GM21825 (cell line): ENCODE measurements at regions not wholly inside any gene's neighbourhood (a gene's known extent, or its start where the extent isn't known, plus 50 kb on each side); places are given as distances from the start of the nearest gene placed in this dataset.

Source experiments
- ATAC-seq: cut with Tn5 transposase; IDR thresholded peaks from one replicate; pipeline ENCODE4 v1.9.1; 2021; ENCODE audit warnings: mild to moderate bottlenecking, moderate library complexity; ENCODE audit not compliant: unreplicated experiment

DNA sequence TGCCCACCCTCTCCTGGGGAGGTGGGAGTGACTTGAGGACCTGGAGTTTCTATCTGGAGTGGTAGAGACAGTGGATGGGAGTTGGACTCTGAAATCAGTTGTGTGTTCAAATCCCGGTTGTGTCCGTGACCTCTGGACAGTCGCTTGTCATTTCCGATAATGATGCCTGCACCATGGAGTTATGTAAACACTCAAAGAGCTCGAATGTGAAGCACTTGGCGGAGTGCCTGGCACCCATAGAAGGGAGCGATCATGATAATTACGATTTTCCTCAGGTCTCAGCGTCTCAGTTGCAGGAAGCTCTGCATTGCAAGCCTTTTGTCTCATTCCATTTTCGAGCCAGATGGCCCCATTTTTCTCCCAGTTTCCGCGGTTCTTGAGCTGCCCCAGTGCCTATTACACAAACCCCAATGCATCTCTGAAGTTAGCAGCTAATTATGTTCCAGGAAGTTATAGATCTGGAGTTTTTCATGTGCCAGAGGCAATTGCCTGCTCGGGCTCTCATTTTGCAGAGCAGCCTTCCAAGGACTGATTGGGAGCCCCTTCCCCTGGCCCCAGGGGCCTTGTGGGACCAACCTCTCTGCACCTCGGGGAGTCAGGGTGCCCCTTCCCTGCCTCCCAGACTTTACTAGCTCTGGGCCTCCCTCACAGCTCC is 175.5 kb upstream of the MVB12B start:
- no peak for ATAC-seq

DNA sequence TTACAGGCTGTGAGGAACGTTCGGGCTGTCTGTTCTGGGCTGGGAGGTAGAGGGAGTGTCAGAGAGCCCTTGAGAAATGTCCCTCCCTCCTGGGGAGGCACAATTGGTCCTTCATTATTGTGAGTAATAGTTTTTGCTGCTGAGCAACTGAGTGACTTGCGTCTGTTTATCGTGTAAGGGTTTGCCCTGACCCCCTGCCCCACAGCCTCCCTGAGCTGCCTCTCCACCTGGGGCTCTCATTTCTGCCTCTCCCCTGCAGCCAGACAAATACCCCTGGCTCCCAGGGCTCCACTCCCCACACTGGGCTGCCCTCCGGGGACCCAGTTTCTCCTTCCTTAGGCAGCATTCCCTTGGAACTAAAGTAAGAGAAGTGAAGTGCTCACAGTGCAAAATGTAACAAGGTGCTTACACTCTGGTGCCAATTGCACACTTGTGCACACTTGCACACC is 174.9 kb upstream of the MVB12B start:
- no peak for ATAC-seq

DNA sequence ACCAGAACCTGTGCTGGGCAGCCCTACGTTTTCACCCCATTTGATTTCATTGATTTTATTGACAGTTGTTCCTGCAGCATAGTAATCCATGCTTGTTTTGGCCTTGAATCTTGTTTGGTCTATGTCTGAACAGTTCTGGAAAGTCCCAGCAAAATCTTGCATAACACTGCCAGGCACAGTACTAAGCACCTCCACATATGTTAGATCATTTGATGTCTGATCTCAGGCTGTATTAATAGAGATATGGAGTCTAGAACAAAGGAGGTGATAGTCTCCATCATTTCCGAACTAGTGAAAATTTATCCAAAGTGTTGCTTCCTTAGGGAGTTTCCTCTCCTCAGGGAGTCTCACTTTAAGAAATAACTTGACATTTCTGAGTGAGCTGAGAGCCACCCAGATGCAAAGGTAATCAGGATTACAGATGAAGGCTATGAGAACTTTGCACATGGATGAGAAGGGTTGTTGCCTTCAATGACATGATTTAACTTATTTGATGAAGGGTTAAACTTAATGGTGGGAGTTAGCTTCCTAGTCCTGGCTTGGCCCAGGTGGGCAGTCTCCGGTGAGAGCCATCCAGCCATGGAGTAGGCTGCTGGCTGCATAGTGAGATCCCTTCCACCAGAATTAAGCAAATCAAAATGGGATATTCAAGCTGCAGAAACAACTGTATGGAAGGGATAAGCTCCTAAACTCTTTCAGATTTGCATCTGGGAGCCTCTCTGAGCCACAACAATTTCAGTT is 173.8 kb upstream of the MVB12B start:
- ATAC-seq = no peak

DNA sequence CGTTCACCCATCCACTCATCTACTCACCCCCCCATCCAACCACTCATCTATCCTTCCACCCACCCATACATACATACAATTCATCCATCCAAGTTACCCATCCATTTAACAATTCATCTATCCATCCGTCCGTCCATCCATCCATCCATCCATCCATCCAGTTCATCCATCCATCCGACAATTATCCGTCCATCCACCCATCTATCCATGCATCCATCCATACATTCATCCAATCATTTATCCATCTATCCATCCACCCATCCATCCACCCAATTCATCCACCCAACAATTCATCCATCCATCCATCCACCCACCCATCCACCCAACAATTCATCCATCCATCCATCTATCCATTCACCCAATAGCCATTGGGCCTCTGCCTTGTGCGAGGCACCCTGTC is 173.2 kb upstream of the MVB12B start:
- ATAC-seq = no peak

DNA sequence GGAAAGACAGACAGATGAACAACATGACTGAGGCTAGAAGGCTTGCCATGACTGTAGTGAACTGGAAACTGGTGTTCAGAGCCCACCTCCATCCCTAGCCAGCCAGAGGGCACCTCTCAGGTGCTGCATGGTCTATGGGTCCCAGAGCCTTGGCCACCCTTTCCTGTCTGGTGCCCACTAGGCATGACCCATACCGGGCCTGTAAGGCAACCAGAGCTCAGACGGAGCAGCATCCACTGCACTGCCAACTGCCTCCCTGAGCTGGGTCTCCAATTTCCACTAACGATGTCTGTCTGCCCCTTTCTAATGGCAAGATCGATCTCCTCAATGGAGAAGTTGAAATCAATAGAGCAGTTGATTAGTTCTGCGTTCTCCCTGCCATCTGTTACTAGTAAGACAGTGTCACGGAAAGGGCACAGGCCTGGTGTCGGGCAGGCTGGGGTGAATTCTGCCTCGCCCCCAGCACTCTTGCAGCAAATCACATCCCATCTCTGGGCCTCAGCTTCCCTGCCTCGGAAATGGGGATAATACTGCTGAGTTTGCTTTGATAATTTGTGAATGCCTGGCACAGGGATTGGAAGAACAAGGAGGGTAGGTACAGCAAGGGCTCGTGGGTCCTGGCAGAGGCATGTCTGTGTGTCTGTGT is 172.3 kb upstream of the MVB12B start:
- ATAC-seq = no peak

DNA sequence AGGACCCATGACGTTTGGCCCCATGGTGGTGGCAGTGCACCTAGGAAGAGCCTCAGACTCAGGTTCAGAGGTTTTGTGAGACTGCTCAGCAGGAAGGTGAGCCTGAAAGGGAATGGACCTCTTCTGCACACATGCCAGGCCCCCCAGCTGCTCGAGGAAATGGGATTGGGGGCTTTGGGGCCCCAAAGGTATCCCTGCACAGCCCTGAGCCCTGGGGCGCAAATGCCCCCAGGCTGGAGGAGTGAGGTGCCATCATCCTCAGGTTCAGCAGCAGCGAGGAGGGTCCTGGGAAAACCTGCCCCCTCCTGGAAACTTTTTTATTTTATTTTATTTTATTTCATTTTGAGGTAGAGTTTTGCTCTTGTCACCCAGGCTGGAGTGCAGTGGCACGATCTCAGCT is 171.8 kb upstream of the MVB12B start:
- no peak for ATAC-seq

DNA sequence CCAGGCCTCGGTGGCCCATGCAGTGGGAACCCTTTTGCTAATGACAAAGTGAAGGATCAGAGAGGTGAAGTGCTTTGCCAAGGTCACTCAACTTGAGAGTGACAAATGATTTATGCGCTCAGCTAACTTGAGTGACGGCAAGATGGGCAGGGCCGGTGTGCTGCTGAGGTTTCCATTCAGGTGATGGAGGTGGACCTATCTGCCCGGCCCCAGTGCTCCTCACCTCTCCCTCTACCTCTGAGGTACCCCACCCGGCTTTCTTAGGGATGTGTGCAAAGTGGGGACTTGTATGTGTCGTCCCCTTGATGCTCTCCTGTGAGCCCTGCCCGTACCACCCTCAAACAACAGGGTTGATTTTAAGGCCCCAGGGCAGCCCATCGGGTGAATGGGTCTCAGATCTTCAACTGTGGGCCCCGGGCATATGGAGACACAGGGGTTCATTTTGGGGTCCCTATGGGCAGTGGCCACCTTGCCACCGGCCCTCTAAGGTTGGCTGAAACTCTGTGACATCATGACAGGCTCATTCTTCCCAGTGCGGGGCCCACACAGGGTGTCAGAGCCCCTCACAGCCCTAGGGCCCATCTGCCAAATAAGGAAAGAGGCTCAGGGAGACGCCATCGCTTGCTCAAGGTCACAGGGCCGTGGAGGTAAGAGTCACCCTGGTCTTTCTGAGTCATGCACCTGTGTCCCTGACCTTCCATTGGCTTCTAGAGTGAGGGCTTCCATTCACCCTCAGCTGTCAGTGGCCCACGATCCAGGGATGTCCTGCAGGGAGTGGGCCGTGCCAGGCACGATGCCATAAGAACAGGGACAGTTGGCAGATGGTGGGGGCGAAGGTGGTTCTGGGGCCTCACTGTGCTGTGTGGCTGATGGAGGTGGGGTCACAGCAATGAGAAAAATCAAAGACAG is 170.6 kb upstream of the MVB12B start:
- ATAC-seq = no peak

DNA sequence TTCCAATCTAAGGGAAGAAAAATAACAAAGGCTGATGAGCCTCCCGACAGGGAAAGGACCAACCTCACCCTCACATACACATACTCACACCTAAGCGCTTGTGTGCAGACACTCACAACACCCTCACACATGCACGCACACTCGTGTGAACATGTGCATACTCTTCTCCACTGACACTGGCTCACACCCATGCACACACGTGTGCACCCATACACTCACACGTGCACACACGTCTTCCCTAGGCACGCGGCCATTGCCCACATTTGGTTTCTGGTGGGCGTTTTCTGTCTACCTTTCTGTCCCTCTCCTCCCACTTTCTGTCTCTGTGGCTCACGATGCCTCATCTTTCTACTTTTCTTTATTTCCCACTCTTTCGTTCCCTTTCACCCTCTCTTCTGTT is 169.7 kb upstream of the MVB12B start:
- ATAC-seq = no peak

DNA sequence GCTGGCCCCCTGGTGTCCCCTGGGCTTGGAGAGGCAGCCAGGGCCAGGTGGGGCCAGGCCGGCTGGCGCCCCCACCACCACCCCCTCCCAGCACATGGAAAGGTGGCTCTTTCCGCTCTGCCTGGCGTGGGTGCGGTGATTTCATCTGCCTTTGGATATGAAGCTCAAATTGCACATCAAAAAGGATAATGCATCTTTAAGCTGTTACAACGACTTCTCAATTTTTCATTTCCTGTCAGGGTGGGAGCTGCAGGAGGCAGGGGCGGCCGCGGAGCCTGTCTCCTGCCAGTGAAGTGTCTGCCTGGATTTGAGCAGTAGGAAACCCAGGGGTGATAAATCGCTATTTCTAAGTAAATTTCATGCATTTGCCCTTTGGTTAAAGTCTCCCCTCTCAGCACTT is 169.2 kb upstream of the MVB12B start:
- no peak for ATAC-seq

DNA sequence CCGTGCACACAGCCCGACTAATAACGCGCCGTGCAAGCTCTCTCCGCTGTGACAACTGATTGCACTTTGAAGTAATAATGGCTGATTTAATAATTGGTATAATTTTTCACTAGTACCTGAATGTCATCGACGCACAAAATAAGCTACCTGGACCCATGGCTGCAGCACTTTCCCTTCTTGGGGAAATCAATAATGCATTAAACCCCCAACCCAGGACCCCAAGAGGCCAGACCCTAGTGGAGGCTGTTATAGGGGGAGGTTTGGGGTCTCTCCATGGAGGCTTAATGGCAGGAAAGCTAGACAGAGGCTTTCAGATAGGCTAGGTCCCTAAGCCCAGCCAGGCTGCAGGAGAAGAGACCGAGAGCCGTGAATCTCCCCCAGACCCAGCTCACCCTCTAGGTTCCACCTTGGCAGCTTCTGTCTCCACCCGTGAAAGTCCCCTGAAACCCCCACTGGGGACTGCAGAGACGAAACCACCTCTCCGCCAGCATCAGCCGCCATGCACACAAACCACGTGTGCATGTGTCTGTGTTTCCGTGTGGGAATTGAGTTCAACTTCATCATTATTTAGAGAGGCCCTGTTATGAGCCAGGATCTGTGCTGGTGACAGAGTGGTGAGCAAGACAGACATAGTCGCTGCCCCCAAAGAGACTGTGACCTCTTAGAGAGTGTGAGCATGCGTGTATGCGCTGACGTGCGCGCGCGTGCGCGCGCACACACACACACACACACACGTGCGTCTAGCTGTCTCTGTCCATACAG is 168.6 kb upstream of the MVB12B start:
- ATAC-seq = no peak

DNA sequence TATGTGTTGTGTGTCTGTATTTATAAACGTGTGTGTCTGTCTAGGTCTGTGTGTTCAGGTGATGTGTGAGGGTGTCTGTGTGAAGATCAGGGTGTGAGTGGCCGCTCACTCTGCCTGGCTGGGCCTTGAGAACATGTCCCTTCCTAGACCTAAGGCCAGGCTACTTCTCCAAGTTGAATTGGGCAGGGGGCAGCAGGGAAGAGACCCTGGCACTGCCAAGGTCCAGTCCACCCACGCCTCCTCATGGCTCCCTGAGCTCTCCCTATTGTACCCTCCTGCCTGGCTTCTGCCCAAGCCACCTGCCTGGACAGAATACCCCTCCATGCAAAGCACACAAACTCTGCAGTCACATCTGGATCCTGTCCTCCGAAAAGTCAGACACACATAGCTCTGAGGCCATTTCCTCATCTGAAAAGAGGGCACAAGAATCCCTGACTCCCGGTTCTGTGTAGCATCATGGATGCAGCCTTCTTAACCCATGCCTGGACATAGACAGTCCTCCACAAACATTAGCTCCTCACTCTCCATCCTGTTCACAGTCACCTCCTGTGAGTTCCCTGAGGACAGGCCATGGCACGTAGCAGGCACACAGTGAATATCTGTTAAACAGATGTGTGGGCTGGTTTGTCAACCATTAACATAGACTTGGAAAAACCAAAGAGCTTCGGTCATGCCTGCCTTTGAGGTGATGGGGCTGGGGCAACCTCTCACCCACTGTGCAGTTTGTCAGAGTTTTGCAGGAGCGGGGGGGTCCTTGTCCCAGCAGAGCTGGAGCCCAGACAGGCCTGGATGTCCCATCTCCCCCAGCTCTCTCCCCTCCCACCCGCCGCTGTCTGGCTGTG is 167.8 kb upstream of the MVB12B start:
- no peak for ATAC-seq

DNA sequence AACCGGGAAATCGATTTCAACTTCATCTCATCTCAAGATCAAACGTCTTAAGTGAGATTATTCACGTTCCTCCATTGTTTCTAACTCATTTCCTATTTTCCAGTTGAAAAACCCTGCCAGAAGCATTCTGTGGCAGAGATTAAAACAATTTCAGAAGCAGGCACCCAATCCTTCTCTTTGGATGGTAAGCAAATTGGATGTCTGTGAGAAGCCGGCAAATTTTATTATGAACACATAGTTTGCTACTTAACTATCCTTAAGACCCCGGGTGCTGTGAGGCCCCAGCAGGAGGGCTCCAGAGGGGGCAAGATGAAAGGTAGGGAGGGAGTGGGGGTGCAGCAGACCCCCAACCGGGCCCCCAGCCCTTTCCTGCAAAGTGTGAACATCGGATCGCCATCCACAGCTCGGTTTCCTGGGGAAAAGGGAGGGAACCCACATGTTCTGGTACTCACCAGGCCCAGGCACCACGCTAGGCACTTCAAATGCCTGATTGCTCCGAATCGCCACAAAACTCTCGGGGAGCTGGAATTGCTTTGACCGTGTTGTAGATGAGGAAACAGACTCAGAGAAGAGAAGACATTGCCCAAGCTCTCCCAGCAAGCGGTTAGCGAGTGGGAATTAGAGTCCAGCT is 167.1 kb upstream of the MVB12B start:
- no peak for ATAC-seq

DNA sequence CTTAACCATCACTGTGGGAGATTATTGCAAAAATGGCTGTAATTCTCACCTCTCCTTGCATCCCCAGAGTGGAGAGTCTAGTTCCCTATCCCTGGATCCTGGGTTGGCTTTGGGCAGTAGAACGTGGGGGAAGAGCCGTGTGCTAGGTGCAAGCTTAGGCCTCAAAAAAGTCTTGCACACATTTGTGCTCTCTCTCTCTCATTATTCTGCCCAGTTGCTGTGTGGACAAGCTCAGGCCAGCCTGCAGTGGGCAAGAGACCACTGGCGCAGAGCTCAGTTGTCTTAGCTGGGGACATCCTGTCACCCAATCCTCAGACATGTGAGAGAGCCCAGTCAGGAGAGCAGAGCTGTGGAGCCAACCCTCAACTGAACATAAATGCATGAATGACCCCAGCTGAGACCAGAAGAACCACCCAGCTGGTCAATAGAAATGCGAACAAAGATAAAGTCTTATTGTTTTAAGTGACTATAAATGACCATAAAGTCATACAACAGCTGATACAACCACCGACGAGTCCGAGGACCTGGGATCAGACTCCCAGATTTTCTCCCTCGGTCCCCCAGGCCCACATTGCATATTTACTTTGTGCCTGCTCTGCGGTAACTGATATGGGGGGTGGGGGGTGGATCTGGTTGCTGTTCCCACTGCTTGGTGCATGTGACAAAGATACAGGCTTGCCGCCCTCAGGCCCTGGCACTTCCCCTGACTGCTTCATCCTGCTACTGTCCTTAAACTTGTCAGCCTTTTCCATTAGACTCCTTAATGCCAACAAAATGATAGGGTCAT is 166.4 kb upstream of the MVB12B start:
- no peak for ATAC-seq

DNA sequence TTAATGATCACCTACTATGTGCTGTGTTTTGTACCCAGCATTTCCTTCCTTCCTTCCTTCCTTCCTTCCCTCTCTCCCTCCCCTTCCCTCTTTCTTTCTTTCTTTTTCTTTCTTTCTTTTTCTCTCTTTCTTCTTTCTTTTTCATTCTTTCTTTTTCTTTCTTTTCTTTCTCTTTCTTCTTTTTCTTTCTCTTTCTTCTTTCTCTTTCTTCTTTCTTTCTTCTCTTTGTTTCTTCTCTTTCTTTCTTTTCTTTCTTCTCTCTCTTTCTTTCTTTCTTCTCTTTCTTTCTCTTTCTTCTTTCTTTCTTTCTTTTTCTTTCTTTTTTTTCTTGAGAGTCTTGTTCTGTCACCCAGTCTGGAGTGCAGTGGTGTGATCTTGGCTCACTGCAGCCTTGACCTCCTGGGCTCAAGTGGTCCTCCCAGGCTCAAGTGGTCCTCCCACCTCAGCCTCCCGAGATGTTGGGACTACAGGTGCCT is 165.7 kb upstream of the MVB12B start:
- no peak for ATAC-seq

DNA sequence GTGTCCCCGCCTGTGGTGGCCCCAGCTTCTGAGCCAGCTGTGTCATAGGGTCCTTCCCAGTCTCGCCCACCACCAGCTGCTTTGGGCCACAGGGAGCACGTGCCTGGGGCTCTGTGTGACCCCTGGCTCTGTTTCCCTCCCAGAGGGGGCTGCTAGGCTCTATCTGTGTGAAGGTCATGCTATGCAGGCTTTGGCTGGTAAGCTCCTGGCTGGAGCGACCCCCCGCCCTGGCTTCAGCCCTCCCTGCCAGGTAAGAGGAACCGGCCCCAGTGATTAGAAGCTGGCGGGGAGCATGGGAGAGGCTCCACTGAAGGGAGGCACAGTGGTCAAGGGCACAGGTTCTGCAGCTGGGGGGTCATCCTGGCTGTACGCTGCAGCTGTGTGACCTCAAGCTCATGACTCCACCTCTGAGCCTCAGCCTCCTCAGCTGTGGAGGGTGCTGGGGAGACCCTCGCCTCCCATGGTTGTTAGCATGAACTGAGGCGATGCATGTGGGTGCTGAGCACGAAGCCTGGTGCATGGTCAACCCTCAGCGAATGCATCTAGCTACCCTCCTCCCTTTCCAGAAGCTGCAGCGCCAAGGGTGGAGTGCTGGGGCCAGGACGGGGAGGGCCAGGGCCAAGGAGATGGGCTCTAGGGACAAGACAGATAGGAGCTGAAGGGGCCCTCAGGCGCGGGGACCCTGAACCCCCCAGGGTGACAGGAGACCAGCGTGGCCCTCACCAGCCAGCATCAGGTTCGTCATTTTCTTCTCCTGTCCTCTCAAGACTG is 163.8 kb upstream of the MVB12B start:
- no peak for ATAC-seq

DNA sequence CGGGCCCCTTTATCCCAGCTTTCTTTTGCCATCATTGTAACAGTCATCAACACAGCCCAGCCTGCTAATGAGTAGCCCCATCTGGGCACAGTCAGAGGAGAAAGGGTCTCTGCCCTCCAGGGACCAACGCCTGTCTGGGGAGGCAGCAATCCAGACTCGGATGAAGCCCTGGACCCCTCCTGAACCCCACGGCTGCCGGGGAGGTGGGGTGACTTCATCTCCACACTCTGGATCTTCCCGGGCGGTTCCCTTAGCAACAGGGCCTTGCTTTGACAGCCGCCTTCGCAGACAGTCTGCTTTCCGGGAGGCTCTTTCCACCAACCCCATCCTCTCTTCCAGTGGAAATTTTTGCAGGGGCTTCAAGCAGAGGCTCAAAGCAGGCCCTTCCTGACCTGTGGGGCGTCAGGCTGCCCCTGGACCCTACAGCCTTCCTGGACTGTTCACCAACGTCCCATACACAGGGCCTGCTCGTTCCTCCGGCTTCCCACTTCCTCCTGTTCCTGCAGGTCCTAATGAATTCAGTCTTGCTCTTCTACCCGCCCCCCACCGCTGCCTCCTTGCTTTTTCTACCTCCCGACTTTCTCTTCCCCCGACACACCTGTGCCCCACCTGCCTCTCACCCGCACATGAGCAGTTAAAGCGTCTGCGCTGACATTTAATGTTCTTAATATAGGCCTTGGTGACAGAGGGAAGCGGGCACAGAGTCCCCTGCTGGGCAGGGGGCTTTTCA is 161.7 kb upstream of the MVB12B start:
- no peak for ATAC-seq

DNA sequence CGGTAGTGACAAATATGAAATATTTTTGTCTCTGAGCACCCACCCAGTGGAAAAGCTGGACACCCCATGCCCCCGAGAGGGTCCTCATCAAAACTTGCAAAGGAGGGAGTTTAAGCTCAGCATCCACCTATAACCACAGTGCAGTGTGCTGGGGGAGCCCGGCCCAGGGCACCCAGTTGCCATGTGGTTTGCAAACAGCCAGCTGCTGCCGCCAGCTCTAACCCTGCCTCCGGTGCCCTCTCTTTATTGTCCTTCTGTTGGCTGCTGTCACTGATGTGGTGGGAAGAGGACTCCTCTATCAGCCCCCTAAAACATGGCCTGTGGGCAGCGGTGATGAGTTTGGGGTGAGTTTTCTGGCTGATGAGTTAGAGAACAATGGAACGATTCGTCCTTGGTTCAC is 160.9 kb upstream of the MVB12B start:
- no peak for ATAC-seq
